Endodermal cell (in vitro differentiated cells): ENCODE measurements at regions not wholly inside any gene's neighbourhood (a gene's known extent, or its start where the extent isn't known, plus 50 kb on each side); places are given as distances from the start of the nearest gene placed in this dataset.

ENCODE experiments used
- DNase-seq: peaks from one replicate; pipeline ENCODE4 v3.0.0-alpha.2; 2017
- H3K27ac ChIP-seq: 2 replicates; pipeline ENCODE4 v1.5.1; 2013; ENCODE audit warnings: mild to moderate bottlenecking, low read depth, low read length, moderate library complexity
- H3K27me3 ChIP-seq: 2 replicates; pipeline ENCODE4 v1.6.1; 2013; ENCODE audit warnings: mild to moderate bottlenecking, low read length, moderate library complexity; ENCODE audit not compliant: insufficient read depth, control insufficient read depth, poor library complexity, severe bottlenecking
- H3K36me3 ChIP-seq: 2 replicates; pipeline ENCODE4 v1.7.0; 2013; ENCODE audit warnings: mild to moderate bottlenecking, low read length, moderate library complexity; ENCODE audit not compliant: control insufficient read depth, insufficient read depth
- H3K4me1 ChIP-seq: one replicate; pipeline ENCODE4 v1.7.0; 2013; ENCODE audit warnings: low read length; ENCODE audit not compliant: control insufficient read depth, insufficient read depth
- H3K4me3 ChIP-seq: 2 replicates; pipeline ENCODE4 v1.5.1; 2013; ENCODE audit warnings: mild to moderate bottlenecking, low read length, moderate library complexity
- H3K9ac ChIP-seq: 2 replicates; pipeline ENCODE4 v1.6.1; 2013; ENCODE audit warnings: mild to moderate bottlenecking, low read length, moderate library complexity; ENCODE audit not compliant: poor library complexity, severe bottlenecking; ENCODE audit errors: extremely low read depth
- H3K9me3 ChIP-seq: 2 replicates; pipeline ENCODE4 v1.6.1; 2013; ENCODE audit warnings: mild to moderate bottlenecking, low read length, moderate library complexity; ENCODE audit not compliant: control insufficient read depth
- H3K27ac Mint-ChIP-seq: 2 replicates; pipeline ENCODE4 v1.8.0; 2020; ENCODE audit warnings: mixed read lengths
- H3K27me3 Mint-ChIP-seq: 2 replicates; pipeline ENCODE4 v1.8.0; 2021; ENCODE audit warnings: mild to moderate bottlenecking, mixed read lengths; ENCODE audit not compliant: insufficient read depth
- H3K36me3 Mint-ChIP-seq: 2 replicates; pipeline ENCODE4 v1.8.0; 2020; ENCODE audit warnings: low read depth, mixed read lengths
- H3K4me1 Mint-ChIP-seq: 2 replicates; pipeline ENCODE4 v1.8.0; 2020; ENCODE audit warnings: mixed read lengths
- H3K4me3 Mint-ChIP-seq: 2 replicates; pipeline ENCODE4 v1.8.0; 2020; ENCODE audit warnings: mild to moderate bottlenecking, moderate library complexity, mixed read lengths
- H3K9me3 Mint-ChIP-seq: 2 replicates; pipeline ENCODE4 v1.8.0; 2020; ENCODE audit warnings: mild to moderate bottlenecking, mixed read lengths
- WGBS, 2 experiments: methylation state at CpG; one replicate each; pipeline versions ENCODE4 v1.1.5 to v1.1.7; 2013; ENCODE audit warnings: missing lambda C conversion rate in 2 of 2, mixed read lengths in 1 of 2; ENCODE audit not compliant: insufficient coverage in 1 of 2, insufficient read length in 1 of 2; 5-methylcytosine and 5-hydroxymethylcytosine counted together
- TF ChIP-seq, protein P1 (sequence below): fragments of 200-600 bp; sonication (generic); conservative IDR thresholded peaks from 2 replicates; pipeline ENCODE4 v1.5.0; 2021; ENCODE audit warnings: antibody characterized with exemption, mild to moderate bottlenecking

DNA sequence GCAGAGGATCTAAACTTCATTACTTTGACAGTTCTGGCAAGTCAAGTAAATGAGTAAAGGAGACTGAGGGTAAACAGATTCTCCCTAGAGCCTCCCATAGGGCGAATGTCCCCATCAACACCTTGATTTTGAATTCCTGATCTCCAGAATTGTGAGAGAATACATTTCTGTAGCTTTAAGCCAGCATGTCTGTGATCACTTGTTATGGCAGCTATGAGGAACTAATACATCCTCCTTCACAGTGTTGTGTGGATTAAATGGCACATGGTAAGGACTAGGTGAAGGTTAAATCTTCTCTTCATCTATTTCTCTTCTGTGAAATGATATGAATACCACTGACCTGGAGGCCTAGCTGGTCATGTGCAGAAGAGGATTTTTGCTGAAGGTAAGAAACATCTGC is 137.3 kb downstream of the CPEB2 start:
- no peaks in the 10 kb centered on the region for H3K4me1 ChIP-seq
- H3K27ac ChIP-seq = no peak overlapping the region
- H3K9me3 ChIP-seq = peaks cover 23% of the 10 kb centered on the region
- DNase-seq = no peak
- Mint-ChIP-seq H3K9me3 (peaks cover 33% of the 10 kb centered on the region), H3K27ac (no peak overlapping the region), H3K36me3 (peaks cover 7% of the 10 kb centered on the region), H3K27me3 (no peaks in the 10 kb centered on the region), H3K4me1 (no peaks in the 10 kb centered on the region), H3K4me3 (no peak overlapping the region)
- no peaks in the 10 kb centered on the region for H3K27me3 ChIP-seq
- no peak overlapping the region for H3K4me3 ChIP-seq
- 50 to 89% methylated on average over 1 of the region's 1 CpG for WGBS, 2 experiments
- H3K9ac ChIP-seq = no peak overlapping the region
- H3K36me3 ChIP-seq = no peaks in the 10 kb centered on the region
- TF ChIP-seq, protein P1, sequence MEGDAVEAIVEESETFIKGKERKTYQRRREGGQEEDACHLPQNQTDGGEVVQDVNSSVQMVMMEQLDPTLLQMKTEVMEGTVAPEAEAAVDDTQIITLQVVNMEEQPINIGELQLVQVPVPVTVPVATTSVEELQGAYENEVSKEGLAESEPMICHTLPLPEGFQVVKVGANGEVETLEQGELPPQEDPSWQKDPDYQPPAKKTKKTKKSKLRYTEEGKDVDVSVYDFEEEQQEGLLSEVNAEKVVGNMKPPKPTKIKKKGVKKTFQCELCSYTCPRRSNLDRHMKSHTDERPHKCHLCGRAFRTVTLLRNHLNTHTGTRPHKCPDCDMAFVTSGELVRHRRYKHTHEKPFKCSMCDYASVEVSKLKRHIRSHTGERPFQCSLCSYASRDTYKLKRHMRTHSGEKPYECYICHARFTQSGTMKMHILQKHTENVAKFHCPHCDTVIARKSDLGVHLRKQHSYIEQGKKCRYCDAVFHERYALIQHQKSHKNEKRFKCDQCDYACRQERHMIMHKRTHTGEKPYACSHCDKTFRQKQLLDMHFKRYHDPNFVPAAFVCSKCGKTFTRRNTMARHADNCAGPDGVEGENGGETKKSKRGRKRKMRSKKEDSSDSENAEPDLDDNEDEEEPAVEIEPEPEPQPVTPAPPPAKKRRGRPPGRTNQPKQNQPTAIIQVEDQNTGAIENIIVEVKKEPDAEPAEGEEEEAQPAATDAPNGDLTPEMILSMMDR = no peak

DNA sequence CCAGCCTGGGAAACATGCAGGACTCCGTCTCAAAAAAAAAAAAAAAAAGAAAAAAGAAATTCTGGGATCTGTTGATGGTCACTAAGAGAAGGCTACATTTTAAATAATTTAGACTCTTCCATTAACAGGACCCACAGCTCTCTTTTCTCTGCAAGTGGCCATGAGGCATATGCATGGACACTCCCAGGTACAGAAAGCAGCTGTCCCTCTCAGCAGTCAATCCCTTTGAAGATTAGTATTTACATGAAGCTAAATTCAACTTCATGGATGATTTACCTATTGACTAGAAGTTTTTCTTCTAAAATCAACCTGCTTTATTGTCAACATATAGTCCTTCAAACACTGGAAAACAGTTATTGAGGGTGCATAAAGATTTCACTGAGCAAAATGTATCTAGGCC is 139.9 kb downstream of the CPEB2 start:
- DNase-seq = no peak
- Histone ChIP-seq H3K4me1 (no peaks in the 10 kb centered on the region), H3K27ac (no peak overlapping the region), H3K36me3 (no peaks in the 10 kb centered on the region), H3K27me3 (no peaks in the 10 kb centered on the region), H3K4me3 (no peak overlapping the region), H3K9me3 (peaks cover 3% of the 10 kb centered on the region), H3K9ac (no peak overlapping the region)
- no peak overlapping the region for H3K27ac Mint-ChIP-seq
- 100% methylated on average over 1 of the region's 1 CpG; no CpG with 5 or more reads in 1 of the 2 experiments for WGBS, 2 experiments
- TF ChIP-seq, protein P1 = no peak
- H3K4me3 Mint-ChIP-seq = no peak overlapping the region
- H3K36me3 Mint-ChIP-seq = no peaks in the 10 kb centered on the region
- peaks cover 7% of the 10 kb centered on the region for H3K9me3 Mint-ChIP-seq
- H3K4me1 Mint-ChIP-seq = peaks cover 2% of the 10 kb centered on the region
- no peaks in the 10 kb centered on the region for H3K27me3 Mint-ChIP-seq

DNA sequence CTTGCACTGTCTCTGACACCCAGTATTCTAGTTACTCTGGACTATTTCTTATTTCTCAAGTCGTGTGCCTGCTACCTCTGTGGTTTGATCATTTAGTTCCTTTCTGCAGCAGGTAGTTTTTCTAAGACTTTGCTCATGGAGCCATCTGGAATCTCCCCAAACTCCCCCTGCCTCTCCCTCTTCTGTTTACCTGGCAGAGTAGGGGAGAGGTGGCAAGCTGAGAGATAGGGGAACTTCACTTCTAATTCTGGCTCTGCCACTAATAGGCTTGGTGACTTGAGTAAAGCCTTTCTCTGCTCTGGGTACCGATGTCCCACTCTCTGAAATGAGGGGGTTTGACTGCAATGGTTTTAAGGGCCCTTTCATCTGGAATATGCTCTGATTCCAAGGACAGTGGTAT is 141.3 kb downstream of the CPEB2 start:
- no peak overlapping the region for H3K9ac ChIP-seq
- Mint-ChIP-seq H3K9me3 (no peaks in the 10 kb centered on the region), H3K36me3 (no peaks in the 10 kb centered on the region), H3K27ac (no peak overlapping the region), H3K4me1 (peaks cover 5% of the 10 kb centered on the region), H3K4me3 (no peak overlapping the region), H3K27me3 (no peaks in the 10 kb centered on the region)
- no peak for DNase-seq
- H3K4me3 ChIP-seq = no peak overlapping the region
- no peak overlapping the region for H3K27ac ChIP-seq
- TF ChIP-seq, protein P1 = no peak
- no peaks in the 10 kb centered on the region for H3K36me3 ChIP-seq
- WGBS, 2 experiments = 90 to 96% methylated on average over 1 to 2 of the region's 2 CpGs
- H3K27me3 ChIP-seq = no peaks in the 10 kb centered on the region
- H3K9me3 ChIP-seq = no peaks in the 10 kb centered on the region
- H3K4me1 ChIP-seq = peaks cover 2% of the 10 kb centered on the region
